Glomerular visceral epithelial cell (primary cell): ENCODE measurements at regions not wholly inside any gene's neighbourhood (a gene's known extent, or its start where the extent isn't known, plus 50 kb on each side); places are given as distances from the start of the nearest gene placed in this dataset.
A peak's percentile ranks its signal among the peaks of the same experiment; 100 is the strongest.
"Not testable (repeated sequence)": the region's sequence is repeated elsewhere in the genome, so short reads cannot be mapped to it uniquely, and the experiment has no call there.

Experiments
- DNase-seq: peaks from one replicate; pipeline ENCODE4 v3.0.0-alpha.2; 2016; ENCODE audit errors: extremely low spot score

GRCh38 chr12:4191642-4192041, 81.9 kb upstream of the CCND2 start:
- DNase-seq = peak; percentile 3

GRCh38 chr12:4191149-4191548, 82.4 kb upstream of the CCND2 start:
- DNase-seq = no peak

GRCh38 chr12:4190366-4191063, 83.0 kb upstream of the CCND2 start:
- no peak for DNase-seq

GRCh38 chr12:4189721-4190120, 83.8 kb upstream of the CCND2 start:
- DNase-seq = no peak

GRCh38 chr12:4187916-4188315, 85.6 kb upstream of the CCND2 start:
- no peak for DNase-seq

GRCh38 chr12:4187315-4187714, 86.2 kb upstream of the CCND2 start:
- DNase-seq = not testable (repeated sequence)

GRCh38 chr12:4178424-4179170, 95.0 kb upstream of the CCND2 start:
- no peak for DNase-seq

GRCh38 chr12:4177262-4177661, 96.3 kb upstream of the CCND2 start:
- DNase-seq = no peak

- DNase-seq = no peak
Measured at GRCh38 chr12:4176168-4176567, 97.4 kb upstream of the CCND2 start.

GRCh38 chr12:4174417-4174816, 99.1 kb upstream of the CCND2 start:
- no peak for DNase-seq

GRCh38 chr12:4172999-4173398, 100.6 kb upstream of the CCND2 start:
- no peak for DNase-seq

- no peak for DNase-seq
Measured at GRCh38 chr12:4171742-4172141, 101.8 kb upstream of the CCND2 start.

- DNase-seq = no peak
Measured at GRCh38 chr12:4169959-4170358, 103.6 kb upstream of the CCND2 start.

GRCh38 chr12:4169531-4169930, 104.0 kb upstream of the CCND2 start:
- no peak for DNase-seq

- DNase-seq = no peak
Measured at GRCh38 chr12:4168036-4168435, 105.5 kb upstream of the CCND2 start.

GRCh38 chr12:4164559-4165558, 108.7 kb upstream of the CCND2 start:
- peak; percentile 59 for DNase-seq

GRCh38 chr12:4164188-4164558, 109.4 kb upstream of the CCND2 start:
- no peak for DNase-seq

GRCh38 chr12:4161718-4162117, 111.8 kb upstream of the CCND2 start:
- DNase-seq = no peak

- no peak for DNase-seq
Measured at GRCh38 chr12:4160314-4161040, 113.1 kb upstream of the CCND2 start.

GRCh38 chr12:4159851-4160250, 113.7 kb upstream of the CCND2 start:
- no peak for DNase-seq

GRCh38 chr12:4158306-4158705, 115.3 kb upstream of the CCND2 start:
- no peak for DNase-seq

GRCh38 chr12:4157122-4157521, 116.4 kb upstream of the CCND2 start:
- DNase-seq = no peak
